PFSK-1 (cell line): ENCODE measurements at regions not wholly inside any gene's neighbourhood (a gene's known extent, or its start where the extent isn't known, plus 50 kb on each side); places are given as distances from the start of the nearest gene placed in this dataset.

Experiments
- FOXP2 ChIP-seq: optimal IDR thresholded peaks from 2 replicates; pipeline ENCODE3; 2011; ENCODE audit warnings: borderline replicate concordance, control low read depth, inconsistent platforms; ENCODE audit not compliant: insufficient read depth; ENCODE audit errors: extremely low read length, extremely low read depth
- POLR2AphosphoS5 ChIP-seq: IDR thresholded peaks from 2 replicates; pipeline ENCODE4 v1.6.1; 2012; ENCODE audit warnings: low read depth, mild to moderate bottlenecking, control low read depth, low read length, moderate library complexity
- SIN3A ChIP-seq: IDR thresholded peaks from 2 replicates; pipeline ENCODE4 v1.6.1; 2012; ENCODE audit warnings: mild to moderate bottlenecking, low read length, moderate library complexity, borderline replicate concordance; ENCODE audit not compliant: insufficient read depth
- TAF1 ChIP-seq: IDR thresholded peaks from 2 replicates; pipeline ENCODE4 v1.6.1; 2012; ENCODE audit warnings: low read length, control low read depth, borderline replicate concordance; ENCODE audit not compliant: insufficient read depth
- TF ChIP-seq, protein P1 (sequence below), 2 experiments: IDR thresholded peaks; 2 replicates each; pipeline versions ENCODE4 v1.6.1 to v1.8.0; 2011 to 2012; ENCODE audit warnings: low read depth in 2 of 2, low read length in 2 of 2, control low read depth in 1 of 2, inconsistent platforms in 1 of 2, mild to moderate bottlenecking in 1 of 2, moderate library complexity in 1 of 2; ENCODE audit not compliant: insufficient read depth in 1 of 2

DNA sequence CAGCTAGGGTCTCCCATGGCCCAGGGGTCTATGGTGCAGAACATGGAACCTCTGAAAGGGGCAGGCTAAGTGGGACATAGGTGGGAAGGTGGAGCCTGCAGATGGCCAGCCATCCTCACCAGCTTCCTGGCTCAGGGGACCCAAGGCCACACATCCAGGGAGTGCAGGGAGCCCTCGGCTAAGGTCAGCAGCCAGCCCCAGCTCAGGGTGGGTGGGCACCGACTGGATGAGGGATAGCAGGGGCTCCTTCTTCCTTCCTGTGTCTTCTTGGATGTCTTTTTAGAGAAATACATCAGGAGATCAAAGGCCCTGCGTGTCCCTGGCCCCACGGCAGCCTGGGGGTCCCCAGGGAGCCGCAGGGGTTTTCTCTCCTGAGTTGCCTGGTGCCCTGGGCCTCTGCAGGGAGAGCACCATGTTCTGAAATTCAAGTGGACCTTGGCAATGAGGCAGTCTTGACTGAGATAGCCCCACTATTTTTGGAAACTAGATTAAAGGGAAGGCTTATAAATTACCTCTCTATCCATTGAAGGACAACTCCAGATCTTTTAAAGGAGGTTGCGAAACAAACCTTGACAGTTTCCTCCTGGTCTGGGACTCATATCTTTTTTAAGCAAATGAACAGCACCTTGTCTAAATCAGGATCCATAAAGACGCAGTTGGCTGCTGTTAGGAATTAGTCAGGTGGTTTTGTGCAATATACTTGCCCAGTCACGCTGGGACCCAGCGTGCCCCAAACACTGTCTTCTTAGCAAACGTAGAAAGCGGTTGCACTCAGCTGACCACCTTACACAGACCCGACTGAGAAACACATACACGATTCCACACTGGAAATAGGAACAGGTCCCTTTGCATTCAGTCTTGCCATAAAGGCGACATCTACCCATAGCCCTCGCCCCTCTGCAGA lies 242.3 kb downstream of the TOMM20 start:
- TF ChIP-seq POLR2AphosphoS5 = no peak
- no peak for TF ChIP-seq TAF1
- no peak for TF ChIP-seq FOXP2

DNA sequence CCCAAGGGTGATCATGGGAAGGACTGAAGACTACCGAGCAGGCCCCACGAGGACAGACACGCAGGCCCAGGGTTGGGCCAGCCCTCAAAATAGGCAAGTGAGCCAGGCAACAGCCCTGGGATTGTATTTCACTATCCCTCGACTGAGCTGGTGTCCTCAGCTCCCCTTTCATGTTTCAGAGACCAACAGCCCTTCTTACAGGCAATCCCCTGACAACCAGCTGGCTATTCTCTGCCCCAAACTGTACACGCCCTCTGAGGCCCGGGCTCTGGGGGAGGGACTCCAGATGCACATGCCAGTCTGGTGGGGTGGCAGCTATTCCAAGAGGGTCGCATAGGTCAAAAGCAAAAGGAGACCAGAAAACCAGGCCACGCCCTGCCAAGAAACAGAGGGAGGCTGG lies 243.0 kb downstream of the TOMM20 start:
- TF ChIP-seq TAF1 (no peak), SIN3A (no peak), POLR2AphosphoS5 (no peak), FOXP2 (no peak)
- TF ChIP-seq, protein P1, sequence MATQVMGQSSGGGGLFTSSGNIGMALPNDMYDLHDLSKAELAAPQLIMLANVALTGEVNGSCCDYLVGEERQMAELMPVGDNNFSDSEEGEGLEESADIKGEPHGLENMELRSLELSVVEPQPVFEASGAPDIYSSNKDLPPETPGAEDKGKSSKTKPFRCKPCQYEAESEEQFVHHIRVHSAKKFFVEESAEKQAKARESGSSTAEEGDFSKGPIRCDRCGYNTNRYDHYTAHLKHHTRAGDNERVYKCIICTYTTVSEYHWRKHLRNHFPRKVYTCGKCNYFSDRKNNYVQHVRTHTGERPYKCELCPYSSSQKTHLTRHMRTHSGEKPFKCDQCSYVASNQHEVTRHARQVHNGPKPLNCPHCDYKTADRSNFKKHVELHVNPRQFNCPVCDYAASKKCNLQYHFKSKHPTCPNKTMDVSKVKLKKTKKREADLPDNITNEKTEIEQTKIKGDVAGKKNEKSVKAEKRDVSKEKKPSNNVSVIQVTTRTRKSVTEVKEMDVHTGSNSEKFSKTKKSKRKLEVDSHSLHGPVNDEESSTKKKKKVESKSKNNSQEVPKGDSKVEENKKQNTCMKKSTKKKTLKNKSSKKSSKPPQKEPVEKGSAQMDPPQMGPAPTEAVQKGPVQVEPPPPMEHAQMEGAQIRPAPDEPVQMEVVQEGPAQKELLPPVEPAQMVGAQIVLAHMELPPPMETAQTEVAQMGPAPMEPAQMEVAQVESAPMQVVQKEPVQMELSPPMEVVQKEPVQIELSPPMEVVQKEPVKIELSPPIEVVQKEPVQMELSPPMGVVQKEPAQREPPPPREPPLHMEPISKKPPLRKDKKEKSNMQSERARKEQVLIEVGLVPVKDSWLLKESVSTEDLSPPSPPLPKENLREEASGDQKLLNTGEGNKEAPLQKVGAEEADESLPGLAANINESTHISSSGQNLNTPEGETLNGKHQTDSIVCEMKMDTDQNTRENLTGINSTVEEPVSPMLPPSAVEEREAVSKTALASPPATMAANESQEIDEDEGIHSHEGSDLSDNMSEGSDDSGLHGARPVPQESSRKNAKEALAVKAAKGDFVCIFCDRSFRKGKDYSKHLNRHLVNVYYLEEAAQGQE (IDR thresholded peaks at IDR 0.05; ENCODE audit: insufficient read depth in 1 of 2, low read depth in 2 of 2, low read length in 2 of 2) = no peak

DNA sequence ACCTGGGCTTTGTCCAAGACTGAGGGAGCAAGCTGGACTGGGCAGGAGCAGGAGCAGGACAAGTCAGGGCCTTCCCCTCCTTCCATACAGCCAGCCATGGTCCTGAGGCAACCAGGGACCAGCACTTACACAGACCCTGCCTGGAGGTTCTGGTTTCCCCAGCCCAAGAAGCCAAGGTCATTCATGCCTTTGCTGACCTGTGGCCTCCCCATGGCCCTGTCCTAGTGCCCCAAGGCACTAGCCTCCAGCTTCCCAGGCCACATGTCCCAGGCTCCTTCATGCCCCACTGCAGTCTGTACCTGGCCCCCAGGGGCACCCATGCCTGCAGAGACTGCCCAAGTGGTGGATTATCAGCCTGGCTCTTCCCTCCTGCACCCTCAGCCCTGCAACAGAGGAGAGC lies 243.9 kb downstream of the TOMM20 start:
- no peak for TF ChIP-seq POLR2AphosphoS5
- TF ChIP-seq TAF1 = no peak
- TF ChIP-seq SIN3A = no peak
- no peak for TF ChIP-seq FOXP2
- TF ChIP-seq, protein P1 (IDR thresholded peaks at IDR 0.05; ENCODE audit: insufficient read depth in 1 of 2, low read depth in 2 of 2, low read length in 2 of 2) = no peak

DNA sequence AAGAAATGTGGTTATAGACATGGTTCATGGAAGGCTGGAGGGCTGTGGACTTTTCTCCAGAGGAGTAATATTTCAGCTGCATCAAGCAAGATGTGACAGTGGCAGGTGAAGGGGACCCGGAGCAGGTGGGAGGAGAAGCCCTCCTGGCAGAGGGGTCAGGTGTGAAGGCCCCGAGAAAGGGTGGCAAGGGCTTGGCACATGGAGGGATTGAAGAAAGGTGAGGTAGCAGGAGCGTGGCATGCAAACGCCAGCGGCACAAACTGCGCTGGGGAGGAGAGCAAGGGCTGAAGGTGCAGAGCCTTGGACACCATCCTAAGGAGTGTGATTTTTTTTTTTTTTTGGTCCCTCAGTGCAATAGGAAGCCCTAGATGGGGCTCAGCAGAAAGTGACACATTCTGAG lies 244.6 kb downstream of the TOMM20 start:
- TF ChIP-seq, protein P1 (IDR thresholded peaks at IDR 0.05; ENCODE audit: insufficient read depth in 1 of 2, low read depth in 2 of 2, low read length in 2 of 2) = no peak
- TF ChIP-seq TAF1 (no peak), SIN3A (no peak), POLR2AphosphoS5 (no peak), FOXP2 (no peak)

DNA sequence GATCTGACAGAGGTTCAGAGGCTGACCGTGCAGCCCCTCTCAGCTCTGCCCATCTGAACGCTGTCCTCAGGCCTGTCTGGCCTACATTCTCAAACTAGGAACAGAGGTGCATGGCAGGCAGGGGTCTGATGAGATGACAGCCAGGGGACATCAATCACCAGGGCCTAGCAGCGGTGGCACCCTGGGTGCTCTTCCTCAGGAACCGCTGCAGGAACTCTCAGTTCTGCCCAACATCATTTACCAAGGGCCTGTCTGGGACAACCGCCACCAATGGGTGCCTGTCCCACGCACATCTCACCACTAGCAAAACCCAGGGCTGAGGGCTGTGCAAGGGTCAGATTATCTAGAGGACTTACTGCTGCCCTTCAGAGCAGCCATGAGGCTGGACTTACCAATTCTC lies 245.7 kb downstream of the TOMM20 start:
- TF ChIP-seq SIN3A (no peak), POLR2AphosphoS5 (no peak), FOXP2 (no peak), TAF1 (no peak)
- TF ChIP-seq, protein P1 (IDR thresholded peaks at IDR 0.05; ENCODE audit: insufficient read depth in 1 of 2, low read depth in 2 of 2, low read length in 2 of 2) = no peak
